ENCODE measurements at regions not wholly inside any gene's neighbourhood (a gene's known extent, or its start where the extent isn't known, plus 50 kb on each side); places are given as distances from the start of the nearest gene placed in this dataset.

- Histone ChIP-seq H3K4me3 (ENCODE audit: low read depth, low read length) (no peak overlapping the region), H3K36me3 (replicated peaks) (no peaks in the 10 kb centered on the region), H3K27me3 (replicated peaks) (no peaks in the 10 kb centered on the region), H3K27ac (no peak overlapping the region)
- in situ Hi-C loops (cut with HindIII; ENCODE audit: low pct_ligation_motif_present, low sequenced_read_pairs) = no loop called here
- DNase-seq = no peak
- TF ChIP-seq CTCF (IDR thresholded peaks at IDR 0.05; ENCODE audit: low read depth, low read length, missing control alignments) = no peak
These were observed 428.2 kb upstream of the IRX4 start for GRCh38 chr5:2310946-2311345.

GRCh38 chr5:2307631-2308030, 424.9 kb upstream of the IRX4 start:
- no peaks in the 10 kb centered on the region for H3K27me3 ChIP-seq (replicated peaks)
- no peak for TF ChIP-seq CTCF (IDR thresholded peaks at IDR 0.05; ENCODE audit: low read depth, low read length, missing control alignments)
- no peak overlapping the region for H3K4me3 ChIP-seq (ENCODE audit: low read depth, low read length)
- in situ Hi-C loops (cut with HindIII; ENCODE audit: low pct_ligation_motif_present, low sequenced_read_pairs) = no loop called here
- DNase-seq = no peak
- no peak overlapping the region for H3K27ac ChIP-seq
- no peaks in the 10 kb centered on the region for H3K36me3 ChIP-seq (replicated peaks)

- Histone ChIP-seq H3K4me3 (ENCODE audit: low read depth, low read length) (no peak overlapping the region), H3K36me3 (replicated peaks) (no peaks in the 10 kb centered on the region), H3K27ac (no peak overlapping the region), H3K27me3 (replicated peaks) (no peaks in the 10 kb centered on the region)
- DNase-seq = no peak
- TF ChIP-seq CTCF (IDR thresholded peaks at IDR 0.05; ENCODE audit: low read depth, low read length, missing control alignments) = no peak
- in situ Hi-C loops (cut with HindIII; ENCODE audit: low pct_ligation_motif_present, low sequenced_read_pairs) = no loop called here
These were observed 424.0 kb upstream of the IRX4 start for GRCh38 chr5:2306711-2307110.

- in situ Hi-C loops (cut with HindIII; ENCODE audit: low pct_ligation_motif_present, low sequenced_read_pairs) = no loop called here
- Histone ChIP-seq H3K36me3 (replicated peaks) (no peaks in the 10 kb centered on the region), H3K27me3 (replicated peaks) (no peaks in the 10 kb centered on the region), H3K4me3 (ENCODE audit: low read depth, low read length) (no peak overlapping the region), H3K27ac (no peak overlapping the region)
- TF ChIP-seq CTCF (IDR thresholded peaks at IDR 0.05; ENCODE audit: low read depth, low read length, missing control alignments) = no peak
- no peak for DNase-seq
These were observed 420.8 kb upstream of the IRX4 start for GRCh38 chr5:2303431-2304100.

- H3K27me3 ChIP-seq (replicated peaks) = no peaks in the 10 kb centered on the region
- in situ Hi-C loops (cut with HindIII; ENCODE audit: low pct_ligation_motif_present, low sequenced_read_pairs) = no loop called here
- no peak for TF ChIP-seq CTCF (IDR thresholded peaks at IDR 0.05; ENCODE audit: low read depth, low read length, missing control alignments)
- H3K36me3 ChIP-seq (replicated peaks) = no peaks in the 10 kb centered on the region
- H3K4me3 ChIP-seq (ENCODE audit: low read depth, low read length) = no peak overlapping the region
- no peak for DNase-seq
- H3K27ac ChIP-seq = no peak overlapping the region
These were observed 419.4 kb upstream of the IRX4 start for GRCh38 chr5:2302169-2302568.

Measured in brain microvascular endothelial cell (primary cell).